HL-60 (cell line): ENCODE measurements at regions not wholly inside any gene's neighbourhood (a gene's known extent, or its start where the extent isn't known, plus 50 kb on each side); places are given as distances from the start of the nearest gene placed in this dataset.

Experiments used
- DNase-seq, 2 experiments: peaks; one replicate each; pipeline ENCODE4 v3.0.0-alpha.2; 2010 to 2020; ENCODE audit warnings: low read depth in 1 of 2, low spot score in 1 of 2
- H3K27ac ChIP-seq: fragments of 250-450 bp; sonication (Bioruptor Pico); replicated peaks from 2 replicates; pipeline ENCODE4 v1.5.1; 2020; ENCODE audit warnings: mild to moderate bottlenecking, moderate library complexity
- H3K27me3 ChIP-seq: fragments of 250-450 bp; sonication (Bioruptor Pico); 2 replicates; pipeline ENCODE4 v1.5.1; 2021; ENCODE audit warnings: mild to moderate bottlenecking, moderate library complexity; ENCODE audit not compliant: insufficient read depth, poor library complexity, severe bottlenecking
- H3K4me3 ChIP-seq: replicated peaks from 2 replicates; pipeline ENCODE4 v1.5.1; 2011; ENCODE audit warnings: mild to moderate bottlenecking, control low read depth, low read length; ENCODE audit not compliant: insufficient read depth
- CTCF ChIP-seq: IDR thresholded peaks from one replicate; pipeline ENCODE4 v1.5.1; 2011; ENCODE audit warnings: low read length, control low read depth, inconsistent platforms; ENCODE audit not compliant: insufficient read depth
- GABPA ChIP-seq: IDR thresholded peaks from 2 replicates; pipeline ENCODE4 v1.6.1; 2012; ENCODE audit warnings: low read depth
- POLR2AphosphoS5 ChIP-seq: IDR thresholded peaks from 2 replicates; pipeline ENCODE4 v1.6.1; 2012; ENCODE audit warnings: low read depth
- REST ChIP-seq: IDR thresholded peaks from 2 replicates; pipeline ENCODE4 v1.6.1; 2012; ENCODE audit warnings: low read depth; ENCODE audit not compliant: insufficient replicate concordance
- SPI1 ChIP-seq: IDR thresholded peaks from 2 replicates; pipeline ENCODE4 v1.6.1; 2012; ENCODE audit warnings: low read depth, mild to moderate bottlenecking, borderline replicate concordance

GRCh38 chr10:108904163-108904838 lies 1019.0 kb downstream of the XPNPEP1 start:
- no peaks in the 10 kb centered on the region for H3K27me3 ChIP-seq
- no peak for DNase-seq
- no peak for TF ChIP-seq GABPA
- no peak for TF ChIP-seq CTCF
- TF ChIP-seq SPI1: no peak
- no peak for TF ChIP-seq POLR2AphosphoS5
- TF ChIP-seq REST: no peak
- H3K4me3 ChIP-seq: no peak overlapping the region
- no peak overlapping the region for H3K27ac ChIP-seq

GRCh38 chr10:108902619-108903285 lies 1020.6 kb downstream of the XPNPEP1 start:
- TF ChIP-seq GABPA: no peak
- no peak for TF ChIP-seq POLR2AphosphoS5
- TF ChIP-seq REST: no peak
- TF ChIP-seq CTCF: no peak
- TF ChIP-seq SPI1: no peak
- H3K27ac ChIP-seq: no peak overlapping the region
- DNase-seq: no peak
- H3K4me3 ChIP-seq: no peak overlapping the region
- no peaks in the 10 kb centered on the region for H3K27me3 ChIP-seq

GRCh38 chr10:108901781-108902618 lies 1021.3 kb downstream of the XPNPEP1 start:
- DNase-seq: no peak
- Histone ChIP-seq H3K4me3 (no peak overlapping the region), H3K27me3 (no peaks in the 10 kb centered on the region), H3K27ac (no peak overlapping the region)
- TF ChIP-seq SPI1: no peak
- no peak for TF ChIP-seq REST
- TF ChIP-seq POLR2AphosphoS5: no peak
- TF ChIP-seq GABPA: no peak
- no peak for TF ChIP-seq CTCF
